Retinal pigment epithelial cell (primary cell): ENCODE measurements at regions not wholly inside any gene's neighbourhood (a gene's known extent, or its start where the extent isn't known, plus 50 kb on each side); places are given as distances from the start of the nearest gene placed in this dataset.
"Not testable (repeated sequence)": the region's sequence is repeated elsewhere in the genome, so short reads cannot be mapped to it uniquely, and the experiment has no call there.

ENCODE experiments used
- DNase-seq: peaks from one replicate; pipeline ENCODE4 v3.0.0-alpha.2; 2010; ENCODE audit warnings: low read depth
- H3K4me3 ChIP-seq: 2 replicates; pipeline ENCODE4 v1.5.1; 2011; ENCODE audit warnings: mild to moderate bottlenecking, low read length, control low read depth, moderate library complexity
- CTCF ChIP-seq: conservative IDR thresholded peaks from 2 replicates; pipeline ENCODE4 v1.5.1; 2011; ENCODE audit warnings: low read depth, low read length, control low read depth, inconsistent platforms

GRCh38 chr16:55059146-55059545, 128.5 kb downstream of the IRX5 start:
- TF ChIP-seq CTCF, result no peak
- H3K4me3 ChIP-seq, result no peak overlapping the region
- no peak for DNase-seq

DNA sequence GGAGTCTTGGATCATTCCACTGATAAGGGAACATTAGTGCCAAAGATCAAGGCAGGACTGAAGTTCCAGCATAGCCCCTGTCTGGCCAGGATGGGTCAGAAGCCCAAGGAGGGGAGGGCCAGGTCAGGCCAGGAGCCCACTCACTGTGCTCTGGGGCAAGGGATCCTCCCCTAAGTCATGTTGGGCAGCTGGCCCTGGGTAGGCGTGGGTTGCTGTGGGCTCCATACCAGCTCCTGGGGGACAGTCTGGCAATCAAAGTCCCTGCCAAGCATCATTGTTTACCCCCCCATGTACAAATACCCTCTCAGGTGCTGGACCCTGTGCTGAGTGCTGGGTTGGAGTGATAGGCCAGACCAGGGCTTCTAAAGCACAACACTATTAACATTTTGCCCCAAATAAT, 130.5 kb downstream of the IRX5 start:
- TF ChIP-seq CTCF, result no peak
- H3K4me3 ChIP-seq, result no peak overlapping the region
- no peak for DNase-seq

DNA sequence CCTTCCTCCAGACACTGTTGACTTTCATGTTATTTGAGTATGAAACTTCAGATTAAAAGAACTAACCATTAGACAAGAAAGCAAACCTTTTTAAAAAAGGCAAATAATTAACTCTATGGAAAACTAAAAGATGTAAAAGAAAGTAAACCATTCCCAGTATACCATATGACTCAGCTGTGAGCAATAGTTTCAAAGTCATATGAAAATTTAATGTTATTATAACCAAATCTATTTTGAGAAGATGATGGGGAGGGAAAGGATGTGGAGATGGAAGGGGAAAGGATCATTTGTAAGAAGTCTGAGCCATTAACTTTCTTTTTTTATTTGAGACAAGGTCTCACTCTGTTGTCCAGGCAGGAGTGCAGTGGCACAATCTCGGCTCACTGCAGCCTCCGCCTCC, 131.8 kb downstream of the IRX5 start:
- no peak for TF ChIP-seq CTCF
- DNase-seq, result no peak
- no peak overlapping the region for H3K4me3 ChIP-seq

DNA sequence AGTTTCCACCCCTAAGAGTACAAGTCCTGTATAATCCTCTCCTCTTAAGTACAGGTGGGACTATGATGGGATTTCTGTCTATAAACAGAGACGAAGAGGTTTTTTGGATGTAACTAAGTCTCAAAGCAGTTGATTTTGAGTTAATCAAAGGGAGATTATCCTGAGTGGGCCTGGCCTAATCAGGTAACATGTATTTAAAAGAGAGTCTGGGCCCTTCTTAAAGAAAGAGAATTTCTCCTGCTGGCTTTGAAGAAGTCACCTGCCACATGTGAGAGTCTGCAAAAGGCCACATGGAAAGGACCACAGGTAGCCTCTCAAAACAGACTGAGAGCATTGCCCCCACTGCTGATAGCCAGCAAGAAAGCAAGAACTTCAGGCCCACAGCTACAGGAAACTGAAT, 142.3 kb downstream of the IRX5 start:
- TF ChIP-seq CTCF, result no peak

DNA sequence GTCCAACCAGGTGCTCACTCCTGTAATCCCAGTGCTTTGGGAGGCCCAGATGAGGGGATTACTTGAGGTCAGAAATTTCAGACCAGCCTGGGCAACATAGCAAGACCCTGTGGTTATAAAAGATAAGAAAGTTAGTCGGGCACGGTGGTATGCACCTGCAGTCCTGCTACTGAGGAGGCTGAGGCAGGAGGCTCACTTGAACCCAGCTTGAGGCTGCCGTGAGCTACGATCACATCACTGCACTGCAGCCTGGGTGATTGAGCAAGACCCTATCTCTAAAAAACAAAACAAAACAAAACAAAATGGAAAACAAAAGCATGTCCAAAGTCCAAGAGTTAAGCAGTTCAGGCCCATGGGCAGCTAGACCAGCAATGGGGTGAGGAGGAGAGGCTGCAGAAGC, 143.2 kb downstream of the IRX5 start:
- DNase-seq, result no peak
- TF ChIP-seq CTCF, result no peak
- H3K4me3 ChIP-seq, result no peak overlapping the region

More for the DNA sequence above, 142.3 kb downstream of the IRX5 start:
- DNase-seq, result no peak
- H3K4me3 ChIP-seq, result no peak overlapping the region

DNA sequence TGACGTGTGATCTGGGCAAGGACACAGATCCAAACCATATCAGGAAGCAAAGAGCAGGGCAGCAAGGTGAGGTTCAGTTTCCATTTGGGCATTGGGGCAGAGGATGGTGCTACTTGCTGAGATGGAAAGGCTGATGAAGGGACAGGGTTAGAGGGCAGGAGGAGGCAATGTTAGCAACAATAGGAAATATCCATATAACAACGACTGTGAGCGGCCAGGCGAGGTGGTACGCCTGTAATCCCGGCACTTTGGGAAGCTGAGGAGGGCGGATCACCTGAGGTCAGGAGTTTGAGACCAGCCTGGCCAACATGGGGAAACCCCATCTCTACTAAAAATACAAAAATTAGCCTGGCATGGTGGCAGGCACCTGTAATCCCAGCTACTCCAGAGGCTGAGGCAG, 144.5 kb downstream of the IRX5 start:
- not testable (repeated sequence) for DNase-seq, H3K4me3 ChIP-seq

- TF ChIP-seq CTCF, result no peak
- DNase-seq, result no peak
- no peak overlapping the region for H3K4me3 ChIP-seq
Measured at GRCh38 chr16:55076053-55076452, 145.4 kb downstream of the IRX5 start.

GRCh38 chr16:55077266-55077665, 146.6 kb downstream of the IRX5 start:
- DNase-seq, result no peak
- TF ChIP-seq CTCF, result no peak
- no peak overlapping the region for H3K4me3 ChIP-seq
